IMR-90 (cell line): ENCODE measurements at regions not wholly inside any gene's neighbourhood (a gene's known extent, or its start where the extent isn't known, plus 50 kb on each side); places are given as distances from the start of the nearest gene placed in this dataset.
A peak's percentile ranks its signal among the peaks of the same experiment; 100 is the strongest.

Experiments
- ATAC-seq: fragments of 200-7000 bp; cut with Tn5 transposase; 2 replicates; pipeline ENCODE4 v1.9.1; 2020; ENCODE audit warnings: low read depth, mild to moderate bottlenecking, moderate library complexity
- BruUV-seq: library from RNA; stranded (reverse); fragments of 400-500 nt; replicated peaks from 2 replicates; lab custom pipeline; 2021; lab: Mats Ljungman, UMichigan
- CTCF ChIA-PET: fragments of 300-600 bp; formaldehyde crosslinking; extraction: SDS; loops from one replicate; lab custom pipeline; 2021; ENCODE audit warnings: antibody characterized with exemption; lab: Yijun Ruan, JAX
- POLR2A ChIA-PET: fragments of 300-600 bp; sonication (Branson Sonifier 250); formaldehyde crosslinking; loops from one replicate; lab custom pipeline; 2022; ENCODE audit warnings: antibody characterized with exemption; ENCODE audit not compliant: unreplicated experiment; lab: Charles Lee
- DNase-seq: peaks from one replicate; pipeline ENCODE4 v3.0.0; 2013
- H2AFZ ChIP-seq: replicated peaks from 2 replicates; pipeline ENCODE3; 2013; ENCODE audit warnings: low read length, mild to moderate bottlenecking; ENCODE audit not compliant: poor library complexity
- H2AK5ac ChIP-seq: 2 replicates; pipeline ENCODE4 v1.6.1; 2013; ENCODE audit warnings: low read depth, low read length, inconsistent platforms
- H2AK9ac ChIP-seq: replicated peaks from 2 replicates; pipeline ENCODE3; 2013; ENCODE audit warnings: mild to moderate bottlenecking, low read depth, low read length, moderate library complexity; ENCODE audit not compliant: poor library complexity
- H2BK120ac ChIP-seq: 2 replicates; pipeline ENCODE4 v1.6.1; 2013; ENCODE audit warnings: low read depth, low read length, inconsistent platforms
- H2BK15ac ChIP-seq: 3 replicates; pipeline ENCODE4 v1.6.1; 2013; ENCODE audit warnings: low read depth, low read length, inconsistent platforms
- H2BK20ac ChIP-seq: 2 replicates; pipeline ENCODE4 v1.6.1; 2013; ENCODE audit warnings: low read depth, mild to moderate bottlenecking, inconsistent platforms, low read length, moderate library complexity
- H2BK5ac ChIP-seq: 2 replicates; pipeline ENCODE4 v1.6.1; 2013; ENCODE audit warnings: mild to moderate bottlenecking, low read depth, low read length, inconsistent platforms; ENCODE audit not compliant: poor library complexity, severe bottlenecking
- H3K14ac ChIP-seq: replicated peaks from 2 replicates; pipeline ENCODE4 v1.6.1; 2013; ENCODE audit warnings: low read depth, low read length, inconsistent platforms
- H3K18ac ChIP-seq: 2 replicates; pipeline ENCODE4 v1.6.1; 2013; ENCODE audit warnings: low read depth, low read length, control low read depth
- H3K23ac ChIP-seq: 2 replicates; pipeline ENCODE4 v1.6.1; 2013; ENCODE audit warnings: low read depth, low read length, inconsistent platforms
- H3K27ac ChIP-seq: 2 replicates; pipeline ENCODE4 v1.5.1; 2013; ENCODE audit warnings: mild to moderate bottlenecking, control low read depth, low read length; ENCODE audit not compliant: insufficient read depth
- H3K27me3 ChIP-seq: 2 replicates; pipeline ENCODE4 v1.6.1; 2013; ENCODE audit warnings: low read length; ENCODE audit not compliant: control insufficient read depth, insufficient read depth
- H3K36me3 ChIP-seq: 2 replicates; pipeline ENCODE4 v1.6.1; 2013; ENCODE audit warnings: low read length, mixed read lengths; ENCODE audit not compliant: control insufficient read depth, insufficient read depth
- H3K4ac ChIP-seq: 2 replicates; pipeline ENCODE4 v1.6.1; 2013; ENCODE audit warnings: low read depth, low read length, inconsistent platforms
- H3K4me1 ChIP-seq: 2 replicates; pipeline ENCODE4 v1.6.1; 2013; ENCODE audit warnings: low read length, mixed read lengths; ENCODE audit not compliant: control insufficient read depth, insufficient read depth
- H3K4me2 ChIP-seq: 2 replicates; pipeline ENCODE4 v1.6.1; 2013; ENCODE audit warnings: low read depth, mild to moderate bottlenecking, control low read depth, low read length, moderate library complexity
- H3K4me3 ChIP-seq: 2 replicates; pipeline ENCODE4 v1.5.1; 2013; ENCODE audit warnings: low read depth, mild to moderate bottlenecking, control low read depth, low read length, moderate library complexity; ENCODE audit not compliant: insufficient read depth
- H3K56ac ChIP-seq: 2 replicates; pipeline ENCODE4 v1.6.1; 2013; ENCODE audit warnings: low read length, inconsistent platforms; ENCODE audit not compliant: insufficient read depth; ENCODE audit errors: extremely low read depth
- H3K79me1 ChIP-seq, 2 experiments: 2 replicates each; pipeline ENCODE4 v1.6.1; 2013; ENCODE audit warnings: low read length in 2 of 2, inconsistent platforms in 1 of 2, low read depth in 1 of 2
- H3K9ac ChIP-seq: 2 replicates; pipeline ENCODE4 v1.6.1; 2013; ENCODE audit warnings: low read depth, low read length, control low read depth
- H3K9me1 ChIP-seq: 2 replicates; pipeline ENCODE4 v1.6.1; 2013; ENCODE audit warnings: low read length, inconsistent platforms; ENCODE audit not compliant: insufficient read depth
- H3K9me3 ChIP-seq: 2 replicates; pipeline ENCODE4 v1.6.1; 2013; ENCODE audit warnings: low read length; ENCODE audit not compliant: control insufficient read depth, insufficient read depth
- H4K20me1 ChIP-seq: 2 replicates; pipeline ENCODE4 v1.6.1; 2013; ENCODE audit warnings: low read length, inconsistent platforms; ENCODE audit not compliant: insufficient read depth
- H4K5ac ChIP-seq: 2 replicates; pipeline ENCODE4 v1.6.1; 2013; ENCODE audit warnings: mild to moderate bottlenecking, low read depth, low read length, control low read depth
- H4K8ac ChIP-seq, 2 experiments: 2 replicates each; pipeline ENCODE4 v1.6.1; 2013; ENCODE audit warnings: low read depth in 2 of 2, low read length in 2 of 2, control low read depth in 1 of 2, inconsistent platforms in 1 of 2
- H4K91ac ChIP-seq: 2 replicates; pipeline ENCODE4 v1.6.1; 2013; ENCODE audit warnings: low read depth, low read length, inconsistent platforms; ENCODE audit not compliant: insufficient read depth
- BHLHE40 ChIP-seq: fragments of 150-350 bp; IDR thresholded peaks from 2 replicates; pipeline ENCODE4 v1.6.1; 2016; ENCODE audit warnings: mild to moderate bottlenecking, low read depth, low read length
- CEBPB ChIP-seq: IDR thresholded peaks from 2 replicates; pipeline ENCODE4 v1.6.1; 2012; ENCODE audit warnings: low read depth, low read length, improper control_type of control experiment
- CHD1 ChIP-seq: IDR thresholded peaks from 2 replicates; pipeline ENCODE4 v1.6.1; 2012; ENCODE audit warnings: low read depth, low read length, improper control_type of control experiment
- ELK1 ChIP-seq: fragments of 150-350 bp; IDR thresholded peaks from 2 replicates; pipeline ENCODE4 v1.6.1; 2016; ENCODE audit warnings: low read depth, mild to moderate bottlenecking, low read length, moderate library complexity, borderline replicate concordance
- FOS ChIP-seq: fragments of 150-350 bp; IDR thresholded peaks from 2 replicates; pipeline ENCODE4 v1.6.1; 2016; ENCODE audit warnings: low read depth, low read length
- MAFK ChIP-seq: IDR thresholded peaks from 2 replicates; pipeline ENCODE4 v1.6.1; 2012; ENCODE audit warnings: low read depth, low read length, improper control_type of control experiment
- MAZ ChIP-seq: IDR thresholded peaks from 2 replicates; pipeline ENCODE4 v1.6.1; 2012; ENCODE audit warnings: low read depth, mild to moderate bottlenecking, low read length, improper control_type of control experiment, moderate library complexity, borderline replicate concordance
- MXI1 ChIP-seq: IDR thresholded peaks from 2 replicates; pipeline ENCODE4 v1.6.1; 2012; ENCODE audit warnings: low read depth, mild to moderate bottlenecking, low read length, moderate library complexity, borderline replicate concordance
- NFE2L2 ChIP-seq: fragments of 150-350 bp; IDR thresholded peaks from 2 replicates; pipeline ENCODE4 v1.6.1; 2016; ENCODE audit warnings: low read depth, mild to moderate bottlenecking, low read length
- POLR2A ChIP-seq: IDR thresholded peaks from 2 replicates; pipeline ENCODE4 v1.6.1; 2012; ENCODE audit warnings: mild to moderate bottlenecking, low read depth, low read length
- RAD21 ChIP-seq: IDR thresholded peaks from 2 replicates; pipeline ENCODE4 v1.6.1; 2012; ENCODE audit warnings: low read length, improper control_type of control experiment
- RCOR1 ChIP-seq: IDR thresholded peaks from 2 replicates; pipeline ENCODE4 v1.6.1; 2012; ENCODE audit warnings: mild to moderate bottlenecking, low read length, improper control_type of control experiment; ENCODE audit not compliant: insufficient replicate concordance
- RFX5 ChIP-seq: IDR thresholded peaks from 2 replicates; pipeline ENCODE4 v1.8.0; 2012; ENCODE audit warnings: low read depth, mild to moderate bottlenecking, low read length, moderate library complexity
- SMC3 ChIP-seq: fragments of 150-350 bp; IDR thresholded peaks from 2 replicates; pipeline ENCODE4 v1.6.1; 2016; ENCODE audit warnings: low read depth, mild to moderate bottlenecking, antibody characterized with exemption, low read length, moderate library complexity
- WGBS, 2 experiments: methylation state at CpG; one replicate each; pipeline versions ENCODE4 v1.1.5 to v1.1.7; 2013; ENCODE audit warnings: missing lambda C conversion rate in 2 of 2; ENCODE audit not compliant: insufficient read length in 1 of 2; ENCODE audit errors: extremely low coverage in 2 of 2; 5-methylcytosine and 5-hydroxymethylcytosine counted together
- dilution Hi-C: fragments of 300-500 bp; cut with HindIII; formaldehyde crosslinking; loops from one replicate; pipeline ENCODE4 v1.14.3; 2018; ENCODE audit warnings: low sequenced_read_pairs; ENCODE audit not compliant: unreplicated experiment
- in situ Hi-C: fragments of 300-500 bp; cut with MboI; formaldehyde crosslinking; loops from 3 replicates; pipeline ENCODE4 v1.14.3; 2019; ENCODE audit warnings: low sequenced_read_pairs, inconsistent platforms, mixed read lengths
- intact Hi-C: fragments of 100-400 bp; cut with micrococcal nuclease; formaldehyde crosslinking; loops from 2 replicates; pipeline ENCODE4 v1.10.0; 2022
- TF ChIP-seq, protein P1 (sequence below): conservative IDR thresholded peaks from 2 replicates; pipeline ENCODE4 v1.5.1; 2012; ENCODE audit warnings: mild to moderate bottlenecking, low read depth, low read length, improper control_type of control experiment
- TF ChIP-seq, protein P2 (sequence below): fragments of 150-350 bp; IDR thresholded peaks from 2 replicates; pipeline ENCODE4 v1.6.1; 2017; ENCODE audit warnings: mild to moderate bottlenecking, antibody characterized with exemption, low read length, low read depth

- H3K18ac ChIP-seq, result peak overlapping the region; percentile 60; the same call in 1 of the 2 replicates
- TF ChIP-seq, protein P1, sequence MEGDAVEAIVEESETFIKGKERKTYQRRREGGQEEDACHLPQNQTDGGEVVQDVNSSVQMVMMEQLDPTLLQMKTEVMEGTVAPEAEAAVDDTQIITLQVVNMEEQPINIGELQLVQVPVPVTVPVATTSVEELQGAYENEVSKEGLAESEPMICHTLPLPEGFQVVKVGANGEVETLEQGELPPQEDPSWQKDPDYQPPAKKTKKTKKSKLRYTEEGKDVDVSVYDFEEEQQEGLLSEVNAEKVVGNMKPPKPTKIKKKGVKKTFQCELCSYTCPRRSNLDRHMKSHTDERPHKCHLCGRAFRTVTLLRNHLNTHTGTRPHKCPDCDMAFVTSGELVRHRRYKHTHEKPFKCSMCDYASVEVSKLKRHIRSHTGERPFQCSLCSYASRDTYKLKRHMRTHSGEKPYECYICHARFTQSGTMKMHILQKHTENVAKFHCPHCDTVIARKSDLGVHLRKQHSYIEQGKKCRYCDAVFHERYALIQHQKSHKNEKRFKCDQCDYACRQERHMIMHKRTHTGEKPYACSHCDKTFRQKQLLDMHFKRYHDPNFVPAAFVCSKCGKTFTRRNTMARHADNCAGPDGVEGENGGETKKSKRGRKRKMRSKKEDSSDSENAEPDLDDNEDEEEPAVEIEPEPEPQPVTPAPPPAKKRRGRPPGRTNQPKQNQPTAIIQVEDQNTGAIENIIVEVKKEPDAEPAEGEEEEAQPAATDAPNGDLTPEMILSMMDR, result no peak
- no peak for TF ChIP-seq MAFK
- no peak for TF ChIP-seq FOS
- no peak for TF ChIP-seq NFE2L2
- TF ChIP-seq RCOR1, result no peak
- TF ChIP-seq POLR2A, result no peak
- TF ChIP-seq ELK1, result no peak
- TF ChIP-seq RFX5, result no peak
- no peak for TF ChIP-seq SMC3
- TF ChIP-seq CHD1, result no peak
- no peak for TF ChIP-seq MAZ
- TF ChIP-seq CEBPB, result no peak
- no peak for TF ChIP-seq RAD21
- no peak for TF ChIP-seq BHLHE40
- TF ChIP-seq, protein P2, sequence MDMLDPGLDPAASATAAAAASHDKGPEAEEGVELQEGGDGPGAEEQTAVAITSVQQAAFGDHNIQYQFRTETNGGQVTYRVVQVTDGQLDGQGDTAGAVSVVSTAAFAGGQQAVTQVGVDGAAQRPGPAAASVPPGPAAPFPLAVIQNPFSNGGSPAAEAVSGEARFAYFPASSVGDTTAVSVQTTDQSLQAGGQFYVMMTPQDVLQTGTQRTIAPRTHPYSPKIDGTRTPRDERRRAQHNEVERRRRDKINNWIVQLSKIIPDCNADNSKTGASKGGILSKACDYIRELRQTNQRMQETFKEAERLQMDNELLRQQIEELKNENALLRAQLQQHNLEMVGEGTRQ, result no peak
- no peak for TF ChIP-seq MXI1
- no peaks in the 10 kb centered on the region for H4K20me1 ChIP-seq
- no peaks in the 10 kb centered on the region for H3K9me3 ChIP-seq
- no peak overlapping the region for H2BK15ac ChIP-seq
- no peak overlapping the region for H4K91ac ChIP-seq
- BruUV-seq, result no TSS peak
- H2AK5ac ChIP-seq, result no peak overlapping the region
- no peak overlapping the region for H3K27ac ChIP-seq
- no peak overlapping the region for H3K4me2 ChIP-seq
- in situ Hi-C loops (no loop called here), dilution Hi-C loops (no loop called here), intact Hi-C loops (no loop called here)
- no peak overlapping the region for H2BK5ac ChIP-seq
- H3K9ac ChIP-seq, result no peak overlapping the region
- H3K4me1 ChIP-seq, result peaks cover 5% of the 10 kb centered on the region
- H3K27me3 ChIP-seq, result no peaks in the 10 kb centered on the region
- no peak overlapping the region for H4K8ac ChIP-seq
- peak overlapping the region; percentile 3; the same call in 1 of the 2 replicates for H2BK120ac ChIP-seq
- no peak overlapping the region for H4K5ac ChIP-seq
- H3K23ac ChIP-seq, result no peak overlapping the region
- H3K79me1 ChIP-seq, result no peaks in the 10 kb centered on the region
- no peak overlapping the region for H3K4me3 ChIP-seq
- ChIA-PET POLR2A (no interaction called here), CTCF (no interaction called here)
- H3K4ac ChIP-seq, result no peak overlapping the region
- ATAC-seq (no peak), DNase-seq (no peak)
- no peak overlapping the region for H2BK20ac ChIP-seq
- no peak overlapping the region for H2AK9ac ChIP-seq
- no peak overlapping the region for H3K56ac ChIP-seq
- no peak overlapping the region for H3K14ac ChIP-seq
- no peaks in the 10 kb centered on the region for H3K36me3 ChIP-seq
- WGBS, 2 experiments, result no CpG with 5 or more reads among the region's 3 CpGs
- H2AFZ ChIP-seq, result no peak overlapping the region
- H3K9me1 ChIP-seq, result peaks cover 3% of the 10 kb centered on the region; the same call in 1 of the 2 replicates
These were observed 176.5 kb upstream of the GAS1 start for GRCh38 chr9:87123830-87124229.
